Muscle of back (tissue), 3 donors: ENCODE measurements at regions not wholly inside any gene's neighbourhood (a gene's known extent, or its start where the extent isn't known, plus 50 kb on each side); places are given as distances from the start of the nearest gene placed in this dataset.
"Not testable (repeated sequence)": the region's sequence is repeated elsewhere in the genome, so short reads cannot be mapped to it uniquely, and the experiment has no call there.

Source experiments
- DNase-seq, 3 donors: peaks; one replicate each; pipeline versions ENCODE4 v3.0.0 to v3.0.0-alpha.2; 2013

- peak in 1 of 3 donors; percentile 37 for DNase-seq
Measured at GRCh38 chr12:131454418-131455217, 256.3 kb upstream of the SFSWAP start.

GRCh38 chr12:131455218-131455506 lies 255.7 kb upstream of the SFSWAP start:
- DNase-seq = no peak

GRCh38 chr12:131455581-131456110 lies 255.2 kb upstream of the SFSWAP start:
- no peak for DNase-seq

- DNase-seq = no peak
Measured at GRCh38 chr12:131456301-131457027, 254.4 kb upstream of the SFSWAP start.

- no peak for DNase-seq
Measured at GRCh38 chr12:131457028-131457310, 253.9 kb upstream of the SFSWAP start.

- DNase-seq = no peak
Measured at GRCh38 chr12:131457331-131458047, 253.4 kb upstream of the SFSWAP start.

- no peak for DNase-seq
Measured at GRCh38 chr12:131458048-131458374, 252.9 kb upstream of the SFSWAP start.

- no peak for DNase-seq
Measured at GRCh38 chr12:131458931-131459772, 251.7 kb upstream of the SFSWAP start.

- no peak for DNase-seq
Measured at GRCh38 chr12:131459773-131460365, 251.0 kb upstream of the SFSWAP start.

GRCh38 chr12:131460520-131460919 lies 250.4 kb upstream of the SFSWAP start:
- DNase-seq = no peak

- no peak for DNase-seq
Measured at GRCh38 chr12:131461096-131461495, 249.8 kb upstream of the SFSWAP start.

- no peak for DNase-seq
Measured at GRCh38 chr12:131463174-131463573, 247.7 kb upstream of the SFSWAP start.

GRCh38 chr12:131464081-131464480 lies 246.8 kb upstream of the SFSWAP start:
- DNase-seq = no peak

GRCh38 chr12:131466306-131466705 lies 244.6 kb upstream of the SFSWAP start:
- no peak for DNase-seq

GRCh38 chr12:131466932-131467331 lies 244.0 kb upstream of the SFSWAP start:
- DNase-seq = no peak

- DNase-seq = no peak
Measured at GRCh38 chr12:131468206-131468605, 242.7 kb upstream of the SFSWAP start.

- DNase-seq = not testable (repeated sequence)
Measured at GRCh38 chr12:131469945-131470344, 240.9 kb upstream of the SFSWAP start.

GRCh38 chr12:131471271-131471905 lies 239.5 kb upstream of the SFSWAP start:
- DNase-seq = no peak

- no peak for DNase-seq
Measured at GRCh38 chr12:131471946-131472732, 238.8 kb upstream of the SFSWAP start.

GRCh38 chr12:131473261-131473660 lies 237.6 kb upstream of the SFSWAP start:
- no peak for DNase-seq
